ENCODE measurements at regions not wholly inside any gene's neighbourhood (a gene's known extent, or its start where the extent isn't known, plus 50 kb on each side); places are given as distances from the start of the nearest gene placed in this dataset.

DNA sequence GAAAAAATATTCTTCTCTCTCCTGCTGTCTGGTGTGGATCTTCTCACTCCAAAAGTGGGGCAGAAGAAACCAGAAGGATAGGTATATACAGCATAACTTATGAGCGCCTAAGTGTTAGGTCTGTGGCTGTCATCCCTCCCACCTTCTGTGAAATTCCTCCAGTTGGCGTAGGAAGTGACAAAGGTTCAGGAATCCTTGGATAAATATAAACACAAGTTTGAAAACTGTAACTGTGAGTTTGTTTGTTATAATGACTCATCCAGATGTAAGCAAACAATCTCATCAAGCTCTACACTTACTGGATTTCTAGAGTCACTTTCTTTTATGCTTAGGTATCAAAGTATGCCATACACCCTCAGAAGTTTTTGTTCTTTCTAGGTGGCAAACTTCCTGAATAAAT, 405.2 kb downstream of the FAT4 start:
- Histone ChIP-seq H3K79me2 (ENCODE audit: insufficient read depth, low read length) (no peaks in the 10 kb centered on the region), H3K27me3 (ENCODE audit: control insufficient read depth in 1 of 2, insufficient read depth in 2 of 2, low read length in 2 of 2) (no peaks in the 10 kb centered on the region), H3K4me2 (ENCODE audit: low read depth, low read length) (0 out of 2 replicates have a peak overlapping the region, but pooled peaks have one; percentile 18), H4K20me1 (ENCODE audit: insufficient read depth, low read length) (no peaks in the 10 kb centered on the region), H2AFZ (ENCODE audit: low read length) (no peak overlapping the region), H3K9ac (ENCODE audit: insufficient read depth, low read depth, low read length) (no peak overlapping the region), H3K9me3 (ENCODE audit: low read length) (no peaks in the 10 kb centered on the region), H3K4me1 (ENCODE audit: insufficient read depth, low read length) (peaks cover 16% of the 10 kb centered on the region; the same call in 1 of the 2 replicates), H3K36me3 (replicated peaks in 1 of 2; ENCODE audit: control insufficient read depth in 1 of 2, insufficient read depth in 2 of 2, low read length in 2 of 2) (no peaks in the 10 kb centered on the region), H3K4me3 (replicated peaks in 1 of 3; ENCODE audit: insufficient read depth in 1 of 3, low read depth in 2 of 3, low read length in 3 of 3) (no peak overlapping the region), H3K27ac (ENCODE audit: extremely low read length, insufficient read depth, low read length) (no peak overlapping the region)
- ATAC-seq (peak; percentile 96), FAIRE-seq (no peak), DNase-seq (ENCODE audit: low spot score) (peak; percentile 53)
- in situ Hi-C loops (cut with HindIII; ENCODE audit: extremely low pct_ligation_motif_present, low pct_unique_long_range_greater_than_20kb), result no loop called here
- intact Hi-C loops (cut with micrococcal nuclease; ENCODE audit: unreplicated experiment), result no loop called here
- CTCF ChIA-PET (ENCODE audit: low intra/inter-chr PET ratio, low total read pairs), result no interaction called here
- 8% methylated on average over 2 of the region's 2 CpGs for WGBS (ENCODE audit: low lambda C conversion rate)
- POLR2A ChIA-PET, result no interaction called here
- no TSS peak for BruUV-seq (replicated peaks)
- TF ChIP-seq EP300 (IDR thresholded peaks at IDR 0.05; ENCODE audit: low read depth in 2 of 2, low read length in 2 of 2), result peak in 1 of 2 experiments; percentile 61; a peak in 1 of 4 replicates
- TF ChIP-seq EP300 (CRISPR knock-in tag; IDR thresholded peaks at IDR 0.05; ENCODE audit: borderline replicate concordance), result no peak
- TF ChIP-seq ETV5 (CRISPR knock-in tag; IDR thresholded peaks at IDR 0.05; ENCODE audit: borderline replicate concordance), result peak; percentile 53; the same call in 1 of the 2 replicates
- TF ChIP-seq, protein P1, sequence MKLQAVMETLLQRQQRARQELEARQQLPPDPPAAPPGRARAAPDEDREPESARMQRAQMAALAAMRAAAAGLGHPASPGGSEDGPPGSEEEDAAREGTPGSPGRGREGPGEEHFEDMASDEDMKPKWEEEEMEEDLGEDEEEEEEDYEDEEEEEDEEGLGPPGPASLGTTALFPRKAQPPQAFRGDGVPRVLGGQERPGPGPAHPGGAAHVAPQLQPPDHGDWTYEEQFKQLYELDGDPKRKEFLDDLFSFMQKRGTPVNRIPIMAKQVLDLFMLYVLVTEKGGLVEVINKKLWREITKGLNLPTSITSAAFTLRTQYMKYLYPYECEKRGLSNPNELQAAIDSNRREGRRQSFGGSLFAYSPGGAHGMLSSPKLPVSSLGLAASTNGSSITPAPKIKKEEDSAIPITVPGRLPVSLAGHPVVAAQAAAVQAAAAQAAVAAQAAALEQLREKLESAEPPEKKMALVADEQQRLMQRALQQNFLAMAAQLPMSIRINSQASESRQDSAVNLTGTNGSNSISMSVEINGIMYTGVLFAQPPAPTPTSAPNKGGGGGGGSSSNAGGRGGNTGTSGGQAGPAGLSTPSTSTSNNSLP (IDR thresholded peaks at IDR 0.05; ENCODE audit: low read depth, low read length), result peak; percentile 82
- peak; percentile 27; the same call in 1 of the 2 replicates for TF ChIP-seq FOXK1 (CRISPR knock-in tag; IDR thresholded peaks at IDR 0.05; ENCODE audit: borderline replicate concordance, low read depth)
- TF ChIP-seq, protein P2, sequence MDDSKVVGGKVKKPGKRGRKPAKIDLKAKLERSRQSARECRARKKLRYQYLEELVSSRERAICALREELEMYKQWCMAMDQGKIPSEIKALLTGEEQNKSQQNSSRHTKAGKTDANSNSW (CRISPR knock-in tag; IDR thresholded peaks at IDR 0.05; ENCODE audit: borderline replicate concordance), result no peak
- TF ChIP-seq MATR3 (CRISPR knock-in tag; IDR thresholded peaks at IDR 0.05), result no peak
- TF ChIP-seq TEAD3 (CRISPR knock-in tag; optimal IDR thresholded peaks at IDR 0.05; ENCODE audit: borderline replicate concordance), result peak; percentile 56
- TF ChIP-seq, protein P3, sequence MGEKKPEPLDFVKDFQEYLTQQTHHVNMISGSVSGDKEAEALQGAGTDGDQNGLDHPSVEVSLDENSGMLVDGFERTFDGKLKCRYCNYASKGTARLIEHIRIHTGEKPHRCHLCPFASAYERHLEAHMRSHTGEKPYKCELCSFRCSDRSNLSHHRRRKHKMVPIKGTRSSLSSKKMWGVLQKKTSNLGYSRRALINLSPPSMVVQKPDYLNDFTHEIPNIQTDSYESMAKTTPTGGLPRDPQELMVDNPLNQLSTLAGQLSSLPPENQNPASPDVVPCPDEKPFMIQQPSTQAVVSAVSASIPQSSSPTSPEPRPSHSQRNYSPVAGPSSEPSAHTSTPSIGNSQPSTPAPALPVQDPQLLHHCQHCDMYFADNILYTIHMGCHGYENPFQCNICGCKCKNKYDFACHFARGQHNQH (CRISPR knock-in tag; IDR thresholded peaks at IDR 0.05), result peak; percentile 21; the same call in 1 of the 2 replicates
- TF ChIP-seq, protein P4, sequence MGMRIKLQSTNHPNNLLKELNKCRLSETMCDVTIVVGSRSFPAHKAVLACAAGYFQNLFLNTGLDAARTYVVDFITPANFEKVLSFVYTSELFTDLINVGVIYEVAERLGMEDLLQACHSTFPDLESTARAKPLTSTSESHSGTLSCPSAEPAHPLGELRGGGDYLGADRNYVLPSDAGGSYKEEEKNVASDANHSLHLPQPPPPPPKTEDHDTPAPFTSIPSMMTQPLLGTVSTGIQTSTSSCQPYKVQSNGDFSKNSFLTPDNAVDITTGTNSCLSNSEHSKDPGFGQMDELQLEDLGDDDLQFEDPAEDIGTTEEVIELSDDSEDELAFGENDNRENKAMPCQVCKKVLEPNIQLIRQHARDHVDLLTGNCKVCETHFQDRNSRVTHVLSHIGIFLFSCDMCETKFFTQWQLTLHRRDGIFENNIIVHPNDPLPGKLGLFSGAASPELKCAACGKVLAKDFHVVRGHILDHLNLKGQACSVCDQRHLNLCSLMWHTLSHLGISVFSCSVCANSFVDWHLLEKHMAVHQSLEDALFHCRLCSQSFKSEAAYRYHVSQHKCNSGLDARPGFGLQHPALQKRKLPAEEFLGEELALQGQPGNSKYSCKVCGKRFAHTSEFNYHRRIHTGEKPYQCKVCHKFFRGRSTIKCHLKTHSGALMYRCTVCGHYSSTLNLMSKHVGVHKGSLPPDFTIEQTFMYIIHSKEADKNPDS (CRISPR knock-in tag; IDR thresholded peaks at IDR 0.05), result no peak
- peak; percentile 79 for TF ChIP-seq FOXA3 (CRISPR knock-in tag; IDR thresholded peaks at IDR 0.05)
- TF ChIP-seq FOSL2 (CRISPR knock-in tag; IDR thresholded peaks at IDR 0.05), result peak; percentile 85
- TF ChIP-seq ZNF614 (CRISPR knock-in tag; IDR thresholded peaks at IDR 0.05; ENCODE audit: borderline replicate concordance), result no peak
- TF ChIP-seq ELF3 (CRISPR knock-in tag; IDR thresholded peaks at IDR 0.05), result 0 out of 2 replicates have a peak, but pooled peaks have one; percentile 14
- TF ChIP-seq, protein P5, sequence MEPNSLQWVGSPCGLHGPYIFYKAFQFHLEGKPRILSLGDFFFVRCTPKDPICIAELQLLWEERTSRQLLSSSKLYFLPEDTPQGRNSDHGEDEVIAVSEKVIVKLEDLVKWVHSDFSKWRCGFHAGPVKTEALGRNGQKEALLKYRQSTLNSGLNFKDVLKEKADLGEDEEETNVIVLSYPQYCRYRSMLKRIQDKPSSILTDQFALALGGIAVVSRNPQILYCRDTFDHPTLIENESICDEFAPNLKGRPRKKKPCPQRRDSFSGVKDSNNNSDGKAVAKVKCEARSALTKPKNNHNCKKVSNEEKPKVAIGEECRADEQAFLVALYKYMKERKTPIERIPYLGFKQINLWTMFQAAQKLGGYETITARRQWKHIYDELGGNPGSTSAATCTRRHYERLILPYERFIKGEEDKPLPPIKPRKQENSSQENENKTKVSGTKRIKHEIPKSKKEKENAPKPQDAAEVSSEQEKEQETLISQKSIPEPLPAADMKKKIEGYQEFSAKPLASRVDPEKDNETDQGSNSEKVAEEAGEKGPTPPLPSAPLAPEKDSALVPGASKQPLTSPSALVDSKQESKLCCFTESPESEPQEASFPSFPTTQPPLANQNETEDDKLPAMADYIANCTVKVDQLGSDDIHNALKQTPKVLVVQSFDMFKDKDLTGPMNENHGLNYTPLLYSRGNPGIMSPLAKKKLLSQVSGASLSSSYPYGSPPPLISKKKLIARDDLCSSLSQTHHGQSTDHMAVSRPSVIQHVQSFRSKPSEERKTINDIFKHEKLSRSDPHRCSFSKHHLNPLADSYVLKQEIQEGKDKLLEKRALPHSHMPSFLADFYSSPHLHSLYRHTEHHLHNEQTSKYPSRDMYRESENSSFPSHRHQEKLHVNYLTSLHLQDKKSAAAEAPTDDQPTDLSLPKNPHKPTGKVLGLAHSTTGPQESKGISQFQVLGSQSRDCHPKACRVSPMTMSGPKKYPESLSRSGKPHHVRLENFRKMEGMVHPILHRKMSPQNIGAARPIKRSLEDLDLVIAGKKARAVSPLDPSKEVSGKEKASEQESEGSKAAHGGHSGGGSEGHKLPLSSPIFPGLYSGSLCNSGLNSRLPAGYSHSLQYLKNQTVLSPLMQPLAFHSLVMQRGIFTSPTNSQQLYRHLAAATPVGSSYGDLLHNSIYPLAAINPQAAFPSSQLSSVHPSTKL (CRISPR knock-in tag; IDR thresholded peaks at IDR 0.05), result peak; percentile 82
- no peak for TF ChIP-seq WIZ (CRISPR knock-in tag; IDR thresholded peaks at IDR 0.05)
- TF ChIP-seq MED1 (CRISPR knock-in tag; IDR thresholded peaks at IDR 0.05), result 0 out of 2 replicates have a peak, but pooled peaks have one; percentile 26
